SK-N-SH (cell line): ENCODE measurements at regions not wholly inside any gene's neighbourhood (a gene's known extent, or its start where the extent isn't known, plus 50 kb on each side); places are given as distances from the start of the nearest gene placed in this dataset.
"Not testable (repeated sequence)": the region's sequence is repeated elsewhere in the genome, so short reads cannot be mapped to it uniquely, and the experiment has no call there.

Experiments used
- CTCF ChIA-PET: fragments of 300-600, 350-600 bp; formaldehyde crosslinking; extraction: SDS; loops from one replicate; lab custom pipeline; 2021; lab: Yijun Ruan, JAX
- POLR2A ChIA-PET: fragments of 350-600 bp; sonication (Branson Sonifier 250); formaldehyde crosslinking; extraction: SDS; loops from one replicate; lab custom pipeline; 2020; ENCODE audit warnings: antibody characterized with exemption, inconsistent platforms; lab: Yijun Ruan, JAX
- DNase-seq: peaks from one replicate; pipeline ENCODE4 v3.0.0; 2012
- H2AFZ ChIP-seq: fragments of 200-600 bp; sonication (generic); 2 replicates; pipeline ENCODE4 v1.8.1; 2016; ENCODE audit warnings: antibody characterized with exemption, mild to moderate bottlenecking, low read depth
- H3F3A ChIP-seq: fragments of 200-600 bp; sonication (generic); replicated peaks from 2 replicates; pipeline ENCODE3; 2016; ENCODE audit warnings: antibody characterized with exemption, mild to moderate bottlenecking; ENCODE audit not compliant: insufficient read depth
- H3K27ac ChIP-seq, 2 experiments: fragments of 200-500 bp in 1 of 2; fragments of 200-600 bp in 1 of 2; sonication (Bioruptor generic) in 1 of 2; sonication (generic), shearing (Covaris generic) in 1 of 2; 2 replicates each; pipeline versions ENCODE4 v1.5.1 to v1.6.1; 2014 to 2016; ENCODE audit warnings: low read depth in 2 of 2, inconsistent platforms in 1 of 2, low read length in 1 of 2, mild to moderate bottlenecking in 1 of 2, mixed read lengths in 1 of 2
- H3K27me3 ChIP-seq: fragments of 200-600 bp; sonication (generic), shearing (Covaris generic); 2 replicates; pipeline ENCODE4 v1.6.1; 2016; ENCODE audit warnings: mixed run types; ENCODE audit not compliant: insufficient read depth
- H3K36me3 ChIP-seq, 2 experiments: fragments of 200-500 bp in 1 of 2; fragments of 200-600 bp in 1 of 2; sonication (Bioruptor generic) in 1 of 2; sonication (generic) in 1 of 2; replicated peaks in 1 of 2; 2 replicates each; pipeline versions ENCODE3 to v1.5.1; 2014 to 2016; ENCODE audit warnings: low read length in 1 of 2, mild to moderate bottlenecking in 1 of 2; ENCODE audit not compliant: insufficient read depth in 2 of 2, control insufficient read depth in 1 of 2
- H3K4me1 ChIP-seq, 2 experiments: fragments of 200-500 bp in 1 of 2; fragments of 200-600 bp in 1 of 2; sonication (Bioruptor generic) in 1 of 2; sonication (generic), shearing (Covaris generic) in 1 of 2; 2 replicates each; pipeline versions ENCODE4 v1.5.1 to v1.6.1; 2014 to 2016; ENCODE audit warnings: low read depth in 1 of 2, low read length in 1 of 2, mixed run types in 1 of 2; ENCODE audit not compliant: insufficient read depth in 2 of 2, control insufficient read depth in 1 of 2
- H3K4me2 ChIP-seq: fragments of 200-600 bp; sonication (generic), shearing (Covaris generic); 2 replicates; pipeline ENCODE4 v1.6.1; 2017; ENCODE audit warnings: mixed run types
- H3K4me3 ChIP-seq, 2 experiments: fragments of 200-500 bp in 1 of 2; fragments of 200-600 bp in 1 of 2; sonication (Bioruptor generic) in 1 of 2; sonication (generic), shearing (Covaris generic) in 1 of 2; 2 replicates each; pipeline versions ENCODE4 v1.5.1 to v1.8.1; 2014 to 2016; ENCODE audit warnings: low read depth in 2 of 2, inconsistent platforms in 1 of 2, low read length in 1 of 2, mild to moderate bottlenecking in 1 of 2, mixed read lengths in 1 of 2, moderate library complexity in 1 of 2
- H3K79me2 ChIP-seq: fragments of 200-600 bp; sonication (generic); 2 replicates; pipeline ENCODE4 v1.8.1; 2017; ENCODE audit warnings: mild to moderate bottlenecking; ENCODE audit not compliant: insufficient read depth
- H3K9ac ChIP-seq: fragments of 200-600 bp; sonication (generic); 2 replicates; pipeline ENCODE4 v1.6.1; 2017; ENCODE audit warnings: mixed run types
- H3K9me2 ChIP-seq: fragments of 200-600 bp; sonication (generic); 2 replicates; pipeline ENCODE4 v1.6.1; 2017; ENCODE audit warnings: mixed run types
- H3K9me3 ChIP-seq: fragments of 200-600 bp; sonication (generic); 2 replicates; pipeline ENCODE4 v1.6.1; 2017; ENCODE audit warnings: mixed run types, mild to moderate bottlenecking, moderate library complexity
- H4K20me1 ChIP-seq: fragments of 200-600 bp; sonication (generic); 2 replicates; pipeline ENCODE4 v1.6.1; 2017; ENCODE audit warnings: mild to moderate bottlenecking, mixed run types; ENCODE audit not compliant: insufficient read depth
- EZH2phosphoT487 ChIP-seq: fragments of 200-600 bp; sonication (generic); IDR thresholded peaks from 2 replicates; pipeline ENCODE4 v1.6.1; 2017; ENCODE audit warnings: low read depth, mixed run types, mild to moderate bottlenecking, antibody characterized with exemption, moderate library complexity, borderline replicate concordance
- FOSL2 ChIP-seq: IDR thresholded peaks from 2 replicates; pipeline ENCODE4 v1.4.0; 2012; ENCODE audit warnings: low read depth, mild to moderate bottlenecking, moderate library complexity, borderline replicate concordance
- NRF1 ChIP-seq: IDR thresholded peaks from 2 replicates; pipeline ENCODE4 v1.6.1; 2012; ENCODE audit warnings: low read depth, mild to moderate bottlenecking, low read length
- RFX5 ChIP-seq: IDR thresholded peaks from 2 replicates; pipeline ENCODE4 v1.6.1; 2012; ENCODE audit warnings: mild to moderate bottlenecking, improper control_type of control experiment, low read length
- RXRA ChIP-seq: IDR thresholded peaks from 2 replicates; pipeline ENCODE4 v1.4.0; 2012; ENCODE audit warnings: low read depth, mild to moderate bottlenecking, borderline replicate concordance
- TAF1 ChIP-seq: IDR thresholded peaks from 2 replicates; pipeline ENCODE4 v1.6.1; 2012; ENCODE audit warnings: low read depth, mild to moderate bottlenecking, low read length, moderate library complexity, borderline replicate concordance
- TCF12 ChIP-seq: IDR thresholded peaks from 2 replicates; pipeline ENCODE4 v1.4.0; 2012
- TEAD4 ChIP-seq: IDR thresholded peaks from 2 replicates; pipeline ENCODE4 v1.4.0; 2012; ENCODE audit warnings: mild to moderate bottlenecking, borderline replicate concordance; ENCODE audit not compliant: insufficient read depth
- YY1 ChIP-seq: IDR thresholded peaks from 2 replicates; pipeline ENCODE4 v1.4.0; 2012; ENCODE audit warnings: low read depth, mild to moderate bottlenecking
- WGBS: methylation state at CpG from one replicate; pipeline ENCODE4 v1.1.6; 2017; ENCODE audit warnings: low lambda C conversion rate; 5-methylcytosine and 5-hydroxymethylcytosine counted together
- TF ChIP-seq, protein P1 (sequence below): IDR thresholded peaks from 2 replicates; pipeline ENCODE4; 2012
- TF ChIP-seq, protein P2 (sequence below): IDR thresholded peaks from 2 replicates; pipeline ENCODE4 v1.4.0; 2012; ENCODE audit warnings: low read depth
- TF ChIP-seq, protein P3 (sequence below): fragments of 200-600 bp; sonication (generic); IDR thresholded peaks from 2 replicates; pipeline ENCODE4 v1.6.1; 2017; ENCODE audit warnings: antibody characterized with exemption, mild to moderate bottlenecking, moderate library complexity

DNA sequence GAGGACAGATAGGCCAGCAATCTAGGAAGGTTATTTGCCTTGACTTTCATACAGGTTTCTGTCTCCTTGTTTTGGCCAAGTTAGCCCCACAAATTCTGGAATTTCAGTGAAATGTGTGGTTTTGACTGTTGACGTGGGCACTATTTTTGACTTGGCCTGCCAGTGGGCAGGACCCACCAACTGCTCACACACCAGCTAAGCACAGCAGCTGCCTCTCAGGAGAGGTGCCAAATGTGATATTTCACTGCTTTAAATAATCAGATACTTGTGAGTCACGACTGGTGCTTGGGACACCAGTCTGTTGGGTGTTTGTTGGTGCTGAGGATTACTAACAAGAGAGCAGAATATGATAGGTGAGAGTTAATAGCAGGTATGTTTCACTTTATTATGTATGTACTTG lies 409.7 kb upstream of the MTPN start:
- no peaks in the 10 kb centered on the region for H3K36me3 ChIP-seq
- CTCF ChIA-PET, result no interaction called here
- no peak overlapping the region for H3K4me2 ChIP-seq
- no peak overlapping the region for H2AFZ ChIP-seq
- WGBS, result 24% methylated on average over 2 of the region's 2 CpGs
- no peak for DNase-seq
- H3K9me2 ChIP-seq, result no peaks in the 10 kb centered on the region
- H4K20me1 ChIP-seq, result no peaks in the 10 kb centered on the region
- no peak overlapping the region for H3K4me3 ChIP-seq
- H3K4me1 ChIP-seq, result no peaks in the 10 kb centered on the region; a peak in 3 of 4 replicates
- POLR2A ChIA-PET, result no interaction called here
- no peaks in the 10 kb centered on the region for H3K79me2 ChIP-seq
- no peaks in the 10 kb centered on the region for H3K27me3 ChIP-seq
- TF ChIP-seq, protein P1, sequence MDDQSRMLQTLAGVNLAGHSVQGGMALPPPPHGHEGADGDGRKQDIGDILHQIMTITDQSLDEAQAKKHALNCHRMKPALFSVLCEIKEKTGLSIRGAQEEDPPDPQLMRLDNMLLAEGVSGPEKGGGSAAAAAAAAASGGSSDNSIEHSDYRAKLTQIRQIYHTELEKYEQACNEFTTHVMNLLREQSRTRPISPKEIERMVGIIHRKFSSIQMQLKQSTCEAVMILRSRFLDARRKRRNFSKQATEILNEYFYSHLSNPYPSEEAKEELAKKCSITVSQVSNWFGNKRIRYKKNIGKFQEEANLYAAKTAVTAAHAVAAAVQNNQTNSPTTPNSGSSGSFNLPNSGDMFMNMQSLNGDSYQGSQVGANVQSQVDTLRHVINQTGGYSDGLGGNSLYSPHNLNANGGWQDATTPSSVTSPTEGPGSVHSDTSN, result no peak
- no peak for TF ChIP-seq TEAD4
- no peak for TF ChIP-seq YY1
- no peak for TF ChIP-seq FOSL2
- no peak for TF ChIP-seq RXRA
- TF ChIP-seq, protein P2, sequence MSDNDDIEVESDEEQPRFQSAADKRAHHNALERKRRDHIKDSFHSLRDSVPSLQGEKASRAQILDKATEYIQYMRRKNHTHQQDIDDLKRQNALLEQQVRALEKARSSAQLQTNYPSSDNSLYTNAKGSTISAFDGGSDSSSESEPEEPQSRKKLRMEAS, result no peak
- no peak for TF ChIP-seq RFX5
- TF ChIP-seq TCF12, result no peak
- TF ChIP-seq, protein P3, sequence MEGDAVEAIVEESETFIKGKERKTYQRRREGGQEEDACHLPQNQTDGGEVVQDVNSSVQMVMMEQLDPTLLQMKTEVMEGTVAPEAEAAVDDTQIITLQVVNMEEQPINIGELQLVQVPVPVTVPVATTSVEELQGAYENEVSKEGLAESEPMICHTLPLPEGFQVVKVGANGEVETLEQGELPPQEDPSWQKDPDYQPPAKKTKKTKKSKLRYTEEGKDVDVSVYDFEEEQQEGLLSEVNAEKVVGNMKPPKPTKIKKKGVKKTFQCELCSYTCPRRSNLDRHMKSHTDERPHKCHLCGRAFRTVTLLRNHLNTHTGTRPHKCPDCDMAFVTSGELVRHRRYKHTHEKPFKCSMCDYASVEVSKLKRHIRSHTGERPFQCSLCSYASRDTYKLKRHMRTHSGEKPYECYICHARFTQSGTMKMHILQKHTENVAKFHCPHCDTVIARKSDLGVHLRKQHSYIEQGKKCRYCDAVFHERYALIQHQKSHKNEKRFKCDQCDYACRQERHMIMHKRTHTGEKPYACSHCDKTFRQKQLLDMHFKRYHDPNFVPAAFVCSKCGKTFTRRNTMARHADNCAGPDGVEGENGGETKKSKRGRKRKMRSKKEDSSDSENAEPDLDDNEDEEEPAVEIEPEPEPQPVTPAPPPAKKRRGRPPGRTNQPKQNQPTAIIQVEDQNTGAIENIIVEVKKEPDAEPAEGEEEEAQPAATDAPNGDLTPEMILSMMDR, result no peak
- no peak for TF ChIP-seq TAF1
- no peak for TF ChIP-seq NRF1
- no peak for TF ChIP-seq EZH2phosphoT487
- H3K27ac ChIP-seq, result no peak overlapping the region
- H3F3A ChIP-seq, result no peaks in the 10 kb centered on the region
- H3K9me3 ChIP-seq, result peaks cover 15% of the 10 kb centered on the region; the same call in 1 of the 2 replicates
- no peak overlapping the region for H3K9ac ChIP-seq

DNA sequence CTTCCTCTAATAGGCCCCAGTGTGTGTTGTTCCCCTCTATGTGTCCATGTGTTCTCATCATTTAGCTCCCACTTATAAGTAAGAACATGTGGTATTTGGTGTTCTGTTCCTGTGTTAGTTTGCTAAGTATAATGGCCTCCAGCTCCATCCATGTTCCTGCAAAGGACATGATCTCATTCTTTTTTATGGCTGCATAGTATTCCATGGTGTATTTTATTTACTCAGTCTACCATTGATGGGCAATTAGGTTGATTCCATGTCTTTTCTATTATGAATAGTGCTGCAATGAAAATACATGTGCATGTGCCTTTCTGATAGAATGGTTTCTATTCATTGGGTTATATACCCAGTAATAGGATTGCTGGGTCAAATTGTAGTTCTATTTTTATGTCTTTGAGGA lies 394.2 kb upstream of the MTPN start:
- H3K9ac ChIP-seq, H3K4me2 ChIP-seq, H3K27ac ChIP-seq, POLR2A ChIA-PET, H3F3A ChIP-seq, H3K4me1 ChIP-seq, H3K36me3 ChIP-seq, H2AFZ ChIP-seq, DNase-seq, H3K27me3 ChIP-seq, H3K79me2 ChIP-seq, H3K4me3 ChIP-seq, H4K20me1 ChIP-seq, H3K9me2 ChIP-seq, H3K9me3 ChIP-seq: not testable (repeated sequence)
- CTCF ChIA-PET, result interaction anchor here (1.4 kb wide), 1 partner anchor 34 kb away, joined by 5 read pairs; no protein-coding TSS in a partner anchor
